GM18498 (cell line): ENCODE measurements at regions not wholly inside any gene's neighbourhood (a gene's known extent, or its start where the extent isn't known, plus 50 kb on each side); places are given as distances from the start of the nearest gene placed in this dataset.
"Not testable (repeated sequence)": the region's sequence is repeated elsewhere in the genome, so short reads cannot be mapped to it uniquely, and the experiment has no call there.

Source experiments
- ATAC-seq: cut with Tn5 transposase; IDR thresholded peaks from one replicate; pipeline ENCODE4 v1.9.1; 2021; ENCODE audit warnings: mild to moderate bottlenecking, moderate library complexity; ENCODE audit not compliant: unreplicated experiment

DNA sequence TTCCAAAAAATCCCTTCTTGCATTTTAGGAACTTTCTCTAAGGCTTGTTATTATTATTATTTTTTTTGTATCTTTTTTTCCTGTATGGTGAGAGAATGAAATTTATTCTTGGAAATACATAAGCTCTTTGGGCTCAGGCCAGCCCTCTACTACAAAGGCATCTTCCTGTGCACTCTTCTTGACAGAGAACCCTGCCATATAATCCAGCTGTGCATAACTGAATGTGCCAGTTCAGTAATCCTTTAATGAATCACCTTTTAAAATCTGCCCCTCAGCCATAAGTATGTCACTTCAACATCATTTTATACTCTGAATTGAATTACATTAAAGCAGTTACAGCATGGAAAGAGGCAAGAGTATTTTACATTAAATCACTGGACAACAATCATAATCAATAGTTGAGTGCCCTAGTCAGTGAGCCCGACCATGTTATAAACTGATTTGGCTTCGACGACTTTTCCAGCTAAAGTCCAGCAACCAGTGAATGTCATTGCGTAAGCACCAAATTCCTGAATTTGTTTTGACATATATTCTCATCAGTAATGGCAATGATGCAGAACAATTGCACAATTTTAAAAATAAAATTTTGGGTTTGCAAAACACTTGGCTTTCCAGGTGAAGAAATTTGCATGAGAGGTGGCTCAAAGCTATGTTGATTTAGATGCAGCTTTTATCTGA is 59.2 kb upstream of the KCNK2 start:
- no peak for ATAC-seq

- ATAC-seq, result no peak
Measured at GRCh38 chr1:215028954-215029353, 53.6 kb upstream of the KCNK2 start.

DNA sequence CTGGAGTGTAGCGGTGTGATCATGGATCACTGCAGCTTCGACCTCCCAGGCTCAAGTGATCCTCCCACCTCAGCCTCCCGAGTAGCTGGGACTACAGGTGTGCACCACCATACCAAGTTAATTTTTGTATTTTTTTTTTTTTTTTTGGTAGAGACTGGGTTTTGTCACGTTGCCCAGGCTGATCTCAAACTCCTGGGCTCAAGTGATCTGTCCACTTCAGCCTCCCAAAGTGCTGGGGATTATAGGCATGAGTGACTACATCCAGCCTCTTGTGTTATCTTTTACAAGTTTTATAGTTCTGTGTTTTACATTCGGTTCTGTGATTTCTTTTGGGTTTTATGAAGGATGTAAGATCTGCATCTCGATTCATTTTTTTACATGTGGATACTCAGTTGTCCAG is 52.0 kb upstream of the KCNK2 start:
- not testable (repeated sequence) for ATAC-seq

- no peak for ATAC-seq
Measured at GRCh38 chr1:215031392-215031791, 51.1 kb upstream of the KCNK2 start.
